SK-N-SH treated with all-trans-retinoic acid at 6 μM for 48 hours (cell line): ENCODE measurements at regions not wholly inside any gene's neighbourhood (a gene's known extent, or its start where the extent isn't known, plus 50 kb on each side); places are given as distances from the start of the nearest gene placed in this dataset.

ENCODE experiments used
- CSDC2 ChIP-seq: fragments of 250-450 bp; sonication (Bioruptor Pico); IDR thresholded peaks from 2 replicates; pipeline ENCODE4 v1.5.0; 2020; ENCODE audit warnings: mild to moderate bottlenecking, moderate library complexity
- POU6F1 ChIP-seq: fragments of 250-450 bp; sonication (Bioruptor Pico); IDR thresholded peaks from 2 replicates; pipeline ENCODE4 v1.8.0; 2021; ENCODE audit warnings: low read depth, mild to moderate bottlenecking, moderate library complexity, borderline replicate concordance
- TOX ChIP-seq: fragments of 250-450 bp; sonication (Bioruptor Pico); IDR thresholded peaks from 2 replicates; pipeline ENCODE4 v1.8.0; 2021; ENCODE audit warnings: mild to moderate bottlenecking, moderate library complexity, borderline replicate concordance

DNA sequence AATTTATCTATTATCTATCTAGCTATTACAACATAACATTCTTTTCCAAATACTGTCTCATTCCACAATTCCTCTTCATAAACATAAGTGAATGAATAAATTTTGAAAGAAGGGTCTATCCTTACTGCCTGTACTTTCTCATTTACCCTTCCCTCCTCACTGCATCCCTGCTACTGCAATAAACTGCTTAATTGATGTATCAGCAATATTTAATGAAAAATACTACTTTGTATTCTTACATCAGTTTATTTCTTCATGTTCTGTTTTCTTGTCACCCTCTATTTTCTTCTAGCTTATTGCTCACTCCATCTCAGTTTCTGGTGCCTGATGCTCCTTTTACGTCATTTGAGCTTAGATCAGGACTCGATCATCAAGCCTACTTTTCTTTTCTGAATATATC, 695.7 kb upstream of the ATXN7L3B start:
- TF ChIP-seq CSDC2 (CRISPR knock-in tag) (no peak), POU6F1 (no peak), TOX (CRISPR knock-in tag) (no peak)
